ENCODE measurements at regions not wholly inside any gene's neighbourhood (a gene's known extent, or its start where the extent isn't known, plus 50 kb on each side); places are given as distances from the start of the nearest gene placed in this dataset.

DNA sequence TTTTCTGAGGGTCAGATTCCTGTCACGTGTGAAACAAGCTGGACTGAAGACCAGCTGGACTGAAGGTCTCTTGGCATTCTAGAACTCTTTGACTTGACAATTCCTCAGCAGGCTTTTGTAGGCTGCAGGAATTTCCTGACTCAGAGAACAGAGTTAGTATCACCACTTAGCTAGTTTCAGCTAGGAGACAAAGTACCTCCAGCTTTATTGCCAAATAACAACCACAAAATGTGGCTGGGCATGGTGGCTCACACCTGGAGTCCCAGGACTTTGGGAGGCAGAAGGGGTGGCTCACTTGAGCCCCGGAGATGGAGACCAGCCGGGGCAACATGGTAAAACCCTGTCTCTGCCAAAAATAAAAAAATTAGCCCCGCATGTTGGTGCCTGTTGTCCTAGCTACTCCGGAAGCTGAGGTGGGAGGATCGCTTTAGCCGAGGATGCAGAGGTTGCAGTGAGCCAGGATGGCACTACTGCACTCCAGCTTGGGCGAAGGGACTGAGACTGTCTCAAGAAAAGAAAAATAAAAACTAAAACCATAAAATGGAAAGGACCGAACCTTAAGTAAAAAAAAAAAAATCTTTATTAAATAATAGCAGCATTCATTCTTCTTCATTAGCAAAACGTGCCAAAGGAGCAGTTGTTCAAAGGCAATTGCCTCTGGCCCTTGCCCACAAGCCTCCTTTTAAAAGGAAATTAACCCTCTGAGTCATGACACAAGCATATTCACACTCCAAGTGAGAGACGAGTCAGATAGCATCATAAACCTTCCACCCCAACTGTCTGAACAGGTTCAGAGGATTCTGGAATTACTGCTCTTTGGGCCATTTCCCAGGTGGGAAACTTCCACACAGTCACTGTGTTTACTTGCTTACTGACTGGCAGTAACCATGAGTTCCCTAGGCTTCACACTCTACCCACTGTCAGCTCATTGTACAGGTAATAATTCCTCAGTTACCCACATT is 88.9 kb downstream of the MYL12B start:
- TF ChIP-seq EZH2 (IDR thresholded peaks at IDR 0.05; ENCODE audit: borderline replicate concordance, low read depth, low read length, severe bottlenecking) (no peak), POLR2AphosphoS5 (IDR thresholded peaks at IDR 0.05; ENCODE audit: insufficient read depth, low read depth, low read length) (no peak), POLR2A (IDR thresholded peaks at IDR 0.05; ENCODE audit: low read depth, low read length) (no peak), JUN (IDR thresholded peaks at IDR 0.05; ENCODE audit: borderline replicate concordance, insufficient read depth, insufficient read length, low read depth) (no peak), MYC (IDR thresholded peaks at IDR 0.05; ENCODE audit: low read depth, low read length) (no peak)
- TF ChIP-seq, protein P1, sequence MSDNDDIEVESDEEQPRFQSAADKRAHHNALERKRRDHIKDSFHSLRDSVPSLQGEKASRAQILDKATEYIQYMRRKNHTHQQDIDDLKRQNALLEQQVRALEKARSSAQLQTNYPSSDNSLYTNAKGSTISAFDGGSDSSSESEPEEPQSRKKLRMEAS (IDR thresholded peaks at IDR 0.05; ENCODE audit: insufficient read depth, insufficient read length): no peak
- TF ChIP-seq, protein P2, sequence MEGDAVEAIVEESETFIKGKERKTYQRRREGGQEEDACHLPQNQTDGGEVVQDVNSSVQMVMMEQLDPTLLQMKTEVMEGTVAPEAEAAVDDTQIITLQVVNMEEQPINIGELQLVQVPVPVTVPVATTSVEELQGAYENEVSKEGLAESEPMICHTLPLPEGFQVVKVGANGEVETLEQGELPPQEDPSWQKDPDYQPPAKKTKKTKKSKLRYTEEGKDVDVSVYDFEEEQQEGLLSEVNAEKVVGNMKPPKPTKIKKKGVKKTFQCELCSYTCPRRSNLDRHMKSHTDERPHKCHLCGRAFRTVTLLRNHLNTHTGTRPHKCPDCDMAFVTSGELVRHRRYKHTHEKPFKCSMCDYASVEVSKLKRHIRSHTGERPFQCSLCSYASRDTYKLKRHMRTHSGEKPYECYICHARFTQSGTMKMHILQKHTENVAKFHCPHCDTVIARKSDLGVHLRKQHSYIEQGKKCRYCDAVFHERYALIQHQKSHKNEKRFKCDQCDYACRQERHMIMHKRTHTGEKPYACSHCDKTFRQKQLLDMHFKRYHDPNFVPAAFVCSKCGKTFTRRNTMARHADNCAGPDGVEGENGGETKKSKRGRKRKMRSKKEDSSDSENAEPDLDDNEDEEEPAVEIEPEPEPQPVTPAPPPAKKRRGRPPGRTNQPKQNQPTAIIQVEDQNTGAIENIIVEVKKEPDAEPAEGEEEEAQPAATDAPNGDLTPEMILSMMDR (IDR thresholded peaks at IDR 0.05; ENCODE audit: extremely low read depth in 1 of 2, insufficient read depth in 1 of 2, low read depth in 1 of 2, low read length in 2 of 2): no peak
